PC-9 (cell line): ENCODE measurements at regions not wholly inside any gene's neighbourhood (a gene's known extent, or its start where the extent isn't known, plus 50 kb on each side); places are given as distances from the start of the nearest gene placed in this dataset.

Experiments used
- BruUV-seq: library from RNA; stranded (reverse); fragments of 400-500 nt; replicated peaks from 2 replicates; lab custom pipeline; 2021; lab: Mats Ljungman, UMichigan
- CTCF ChIA-PET: fragments of 300-600 bp; sonication (Branson Sonifier 250); formaldehyde crosslinking; loops from one replicate; lab custom pipeline; 2022; ENCODE audit warnings: antibody characterized with exemption; lab: Charles Lee
- POLR2A ChIA-PET: fragments of 300-600 bp; sonication (Branson Sonifier 250); formaldehyde crosslinking; loops from one replicate; lab custom pipeline; 2022; ENCODE audit warnings: antibody characterized with exemption; ENCODE audit not compliant: unreplicated experiment; lab: Charles Lee
- DNase-seq, 2 experiments: peaks; one replicate each; pipeline versions ENCODE4 v3.0.0 to v3.0.0-alpha.2; 2015 to 2022; ENCODE audit warnings: mixed read lengths in 1 of 2
- H2AFZ ChIP-seq: fragments of 200-600 bp; sonication (generic); 2 replicates; pipeline ENCODE4 v1.8.1; 2017; ENCODE audit warnings: antibody characterized with exemption
- H3F3A ChIP-seq: fragments of 200-600 bp; sonication (generic); 2 replicates; pipeline ENCODE4 v1.8.1; 2017; ENCODE audit warnings: antibody characterized with exemption, mild to moderate bottlenecking, low read depth; ENCODE audit not compliant: insufficient read depth
- H3K27ac ChIP-seq: fragments of 200-600 bp; sonication (generic); 2 replicates; pipeline ENCODE4 v1.6.1; 2016; ENCODE audit warnings: mixed run types
- H3K27me3 ChIP-seq: fragments of 200-600 bp; sonication (generic); 2 replicates; pipeline ENCODE4 v1.6.1; 2016; ENCODE audit warnings: low read depth, mixed run types; ENCODE audit not compliant: insufficient read depth
- H3K36me3 ChIP-seq: fragments of 200-600 bp; sonication (generic); 2 replicates; pipeline ENCODE4 v1.6.1; 2016; ENCODE audit warnings: low read depth, mixed run types
- H3K4me1 ChIP-seq: fragments of 200-600 bp; sonication (generic); replicated peaks from 2 replicates; pipeline ENCODE4 v1.6.1; 2016; ENCODE audit warnings: mixed run types; ENCODE audit not compliant: insufficient read depth
- H3K4me2 ChIP-seq: fragments of 200-600 bp; sonication (generic); 2 replicates; pipeline ENCODE4 v1.6.1; 2017; ENCODE audit warnings: mixed run types
- H3K4me3 ChIP-seq: fragments of 200-600 bp; sonication (generic); 2 replicates; pipeline ENCODE4 v1.6.1; 2016; ENCODE audit warnings: mixed run types
- H3K79me2 ChIP-seq: fragments of 200-600 bp; sonication (generic); 2 replicates; pipeline ENCODE4 v1.6.1; 2017; ENCODE audit warnings: low read depth, mixed run types
- H3K9me2 ChIP-seq: fragments of 200-600 bp; sonication (generic); 2 replicates; pipeline ENCODE4 v1.8.1; 2017; ENCODE audit warnings: mild to moderate bottlenecking; ENCODE audit not compliant: insufficient read depth
- H3K9me3 ChIP-seq: fragments of 200-600 bp; sonication (generic); 2 replicates; pipeline ENCODE4 v1.8.1; 2016; ENCODE audit warnings: low read depth; ENCODE audit not compliant: insufficient read depth
- H4K20me1 ChIP-seq: fragments of 200-600 bp; sonication (generic); 2 replicates; pipeline ENCODE4 v1.8.1; 2017; ENCODE audit not compliant: insufficient read depth
- CTCF ChIP-seq: fragments of 200-600 bp; sonication (generic); conservative IDR thresholded peaks from 2 replicates; pipeline ENCODE4 v1.6.1; 2017; ENCODE audit warnings: mixed run types, antibody characterized with exemption, mild to moderate bottlenecking, moderate library complexity
- EZH2 ChIP-seq: fragments of 200-600 bp; sonication (generic); IDR thresholded peaks from 2 replicates; pipeline ENCODE4 v1.8.0; 2017; ENCODE audit warnings: antibody characterized with exemption, low read depth
- intact Hi-C: fragments of 100-400 bp; cut with micrococcal nuclease; formaldehyde crosslinking; loops from one replicate; pipeline ENCODE4 v1.10.0; 2022; ENCODE audit not compliant: unreplicated experiment

DNA sequence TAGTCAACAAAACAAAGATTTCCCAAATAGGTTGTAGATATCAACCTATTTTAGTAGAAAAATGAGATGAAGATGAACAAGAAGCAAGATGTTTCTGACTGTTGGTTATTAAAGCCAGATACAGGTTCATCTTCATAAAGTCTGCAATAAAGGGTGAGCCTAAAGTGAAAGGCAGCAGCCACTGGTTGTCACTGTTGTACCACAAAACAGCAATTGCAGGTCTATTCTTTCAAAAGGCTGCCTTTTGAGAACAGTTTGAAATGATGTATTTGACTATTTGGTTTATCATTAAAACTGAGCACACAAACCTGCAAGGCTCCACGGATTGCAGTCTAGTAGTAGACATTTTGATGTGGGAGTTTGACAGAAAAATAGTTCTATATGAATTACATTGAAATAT is 543.4 kb downstream of the GBE1 start:
- Histone ChIP-seq H3K27me3 (no peaks in the 10 kb centered on the region), H3K4me1 (0 out of 2 replicates have a peak, but pooled peaks cover 8% of the 10 kb centered on the region), H3K79me2 (no peaks in the 10 kb centered on the region), H3K9me2 (no peaks in the 10 kb centered on the region), H3K9me3 (no peaks in the 10 kb centered on the region), H2AFZ (no peak overlapping the region), H3K36me3 (no peaks in the 10 kb centered on the region), H3K4me3 (no peak overlapping the region), H3K27ac (no peak overlapping the region), H3K4me2 (no peak overlapping the region), H4K20me1 (no peaks in the 10 kb centered on the region), H3F3A (no peaks in the 10 kb centered on the region)
- intact Hi-C loops: no loop called here
- DNase-seq: peak in 1 of 2 experiments; percentile 3
- POLR2A ChIA-PET: no interaction called here
- TF ChIP-seq EZH2: no peak
- peak; percentile 48; the same call in 1 of the 2 replicates for TF ChIP-seq CTCF
- CTCF ChIA-PET: no interaction called here
- no TSS peak for BruUV-seq

- H3F3A ChIP-seq: no peaks in the 10 kb centered on the region
- intact Hi-C loops: no loop called here
- H3K27ac ChIP-seq: no peak overlapping the region
- no peaks in the 10 kb centered on the region for H3K36me3 ChIP-seq
- H3K27me3 ChIP-seq: no peaks in the 10 kb centered on the region
- H4K20me1 ChIP-seq: no peaks in the 10 kb centered on the region
- 0 out of 2 replicates have a peak, but pooled peaks cover 8% of the 10 kb centered on the region for H3K4me1 ChIP-seq
- DNase-seq: no peak
- no peaks in the 10 kb centered on the region for H3K9me3 ChIP-seq
- ChIA-PET CTCF (no interaction called here), POLR2A (no interaction called here)
- no peak overlapping the region for H3K4me3 ChIP-seq
- no peaks in the 10 kb centered on the region for H3K9me2 ChIP-seq
- H3K79me2 ChIP-seq: no peaks in the 10 kb centered on the region
- H3K4me2 ChIP-seq: no peak overlapping the region
- BruUV-seq: no TSS peak
- no peak for TF ChIP-seq EZH2
- no peak for TF ChIP-seq CTCF
- no peak overlapping the region for H2AFZ ChIP-seq
These were observed 544.3 kb downstream of the GBE1 start for GRCh38 chr3:81217101-81217500.

DNA sequence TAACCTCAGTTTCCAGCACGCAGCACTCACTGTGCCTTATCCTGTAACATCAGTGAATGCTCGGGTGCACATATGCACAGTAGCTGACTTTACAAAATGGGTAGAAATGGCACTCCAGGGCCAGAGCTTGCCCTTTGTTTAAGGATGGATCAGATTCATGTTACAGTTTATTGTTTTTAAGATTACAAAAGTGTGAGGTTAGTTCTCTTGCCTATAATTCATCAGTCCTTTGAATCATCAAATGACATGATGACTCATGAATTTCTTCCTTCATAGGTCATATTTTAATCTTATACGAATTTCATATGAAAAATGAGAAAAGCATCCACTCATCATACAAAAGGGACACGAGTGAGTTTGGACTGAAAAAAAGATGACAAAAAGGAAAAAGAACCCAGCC is 545.3 kb downstream of the GBE1 start:
- no peaks in the 10 kb centered on the region for H3K79me2 ChIP-seq
- 0 out of 2 replicates have a peak, but pooled peaks cover 8% of the 10 kb centered on the region for H3K4me1 ChIP-seq
- TF ChIP-seq EZH2: no peak
- no peak for TF ChIP-seq CTCF
- no TSS peak for BruUV-seq
- no peak overlapping the region for H3K27ac ChIP-seq
- H3K27me3 ChIP-seq: no peaks in the 10 kb centered on the region
- intact Hi-C loops: no loop called here
- POLR2A ChIA-PET: no interaction called here
- H2AFZ ChIP-seq: no peak overlapping the region
- CTCF ChIA-PET: no interaction called here
- no peaks in the 10 kb centered on the region for H3F3A ChIP-seq
- no peaks in the 10 kb centered on the region for H3K36me3 ChIP-seq
- H3K9me2 ChIP-seq: no peaks in the 10 kb centered on the region
- 0 out of 2 replicates have a peak overlapping the region, but pooled peaks have one; percentile 3 for H3K4me2 ChIP-seq
- H3K9me3 ChIP-seq: no peaks in the 10 kb centered on the region
- peak; percentile 12 to 56 for DNase-seq
- no peaks in the 10 kb centered on the region for H4K20me1 ChIP-seq
- no peak overlapping the region for H3K4me3 ChIP-seq
